HUES6 (cell line): ENCODE measurements at regions not wholly inside any gene's neighbourhood (a gene's known extent, or its start where the extent isn't known, plus 50 kb on each side); places are given as distances from the start of the nearest gene placed in this dataset.

Experiments used
- H3K27ac ChIP-seq: 2 replicates; pipeline ENCODE4 v1.7.0; 2013; ENCODE audit warnings: low read depth, mild to moderate bottlenecking, low read length, inconsistent platforms
- H3K27me3 ChIP-seq: 2 replicates; pipeline ENCODE4 v1.6.1; 2013; ENCODE audit warnings: low read length; ENCODE audit not compliant: control insufficient read depth, insufficient read depth
- H3K36me3 ChIP-seq: 2 replicates; pipeline ENCODE4 v1.6.1; 2013; ENCODE audit warnings: low read length; ENCODE audit not compliant: control insufficient read depth, insufficient read depth
- H3K4me1 ChIP-seq: 2 replicates; pipeline ENCODE4 v1.6.1; 2013; ENCODE audit warnings: low read length; ENCODE audit not compliant: control insufficient read depth, insufficient read depth
- H3K4me3 ChIP-seq: 2 replicates; pipeline ENCODE4 v1.5.1; 2013; ENCODE audit warnings: low read depth, low read length
- H3K9ac ChIP-seq: one replicate; pipeline ENCODE4 v1.6.1; 2013; ENCODE audit warnings: mild to moderate bottlenecking, low read length
- H3K9me3 ChIP-seq: 2 replicates; pipeline ENCODE4 v1.6.1; 2013; ENCODE audit warnings: low read depth, low read length; ENCODE audit not compliant: control insufficient read depth, insufficient read depth

- no peaks in the 10 kb centered on the region for H3K9me3 ChIP-seq
- H3K4me1 ChIP-seq, result no peaks in the 10 kb centered on the region; the same call in 1 of the 2 replicates
- H3K36me3 ChIP-seq, result no peaks in the 10 kb centered on the region
- no peak overlapping the region for H3K4me3 ChIP-seq
- no peak overlapping the region for H3K9ac ChIP-seq
- H3K27me3 ChIP-seq, result no peaks in the 10 kb centered on the region
- H3K27ac ChIP-seq, result no peak overlapping the region
These were observed 320.5 kb upstream of the UMPS start for GRCh38 chr3:124409650-124410275.

DNA sequence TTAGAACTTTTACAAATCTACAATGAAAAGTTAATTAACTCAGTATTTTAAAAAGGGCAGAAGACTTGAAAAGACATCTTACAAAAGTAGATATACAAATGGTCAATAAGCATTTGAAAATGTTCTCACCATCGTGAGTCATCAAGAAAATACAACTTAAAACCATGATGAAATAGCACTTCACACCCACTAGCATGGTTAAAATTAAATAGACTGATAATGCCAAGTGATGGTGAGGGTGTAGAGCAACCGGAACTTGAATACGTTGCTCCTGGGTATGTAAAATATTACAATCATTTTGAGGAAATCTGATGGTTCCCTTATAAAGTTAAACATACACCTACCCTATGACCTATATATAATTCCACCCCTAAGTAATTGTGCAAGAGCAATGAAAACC lies 319.8 kb upstream of the UMPS start:
- Histone ChIP-seq H3K27me3 (no peaks in the 10 kb centered on the region), H3K9ac (no peak overlapping the region), H3K36me3 (no peaks in the 10 kb centered on the region), H3K9me3 (no peaks in the 10 kb centered on the region), H3K4me1 (no peaks in the 10 kb centered on the region; the same call in 1 of the 2 replicates), H3K4me3 (no peak overlapping the region), H3K27ac (no peak overlapping the region)

DNA sequence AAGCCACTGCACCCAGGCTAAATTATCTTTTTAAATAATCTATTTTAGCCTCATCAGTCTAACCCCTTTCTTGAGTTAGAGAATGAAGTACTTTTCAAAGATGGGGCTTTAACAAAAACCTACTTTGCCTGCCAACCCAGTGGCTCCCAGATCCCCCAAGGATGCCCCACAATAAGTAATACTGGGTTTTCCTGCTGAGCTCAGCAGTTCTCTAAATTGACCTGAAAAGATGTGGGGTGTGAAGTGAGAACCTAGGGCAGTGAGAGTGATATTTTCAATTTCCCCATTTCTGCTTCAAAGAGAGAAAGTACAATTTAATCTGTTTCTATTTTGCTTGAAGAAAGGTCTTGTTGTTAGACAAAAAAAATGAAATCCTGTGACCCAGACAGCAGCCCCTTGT lies 318.5 kb upstream of the UMPS start:
- Histone ChIP-seq H3K9ac (no peak overlapping the region), H3K36me3 (no peaks in the 10 kb centered on the region), H3K9me3 (no peaks in the 10 kb centered on the region), H3K4me3 (no peak overlapping the region), H3K27me3 (no peaks in the 10 kb centered on the region), H3K27ac (no peak overlapping the region), H3K4me1 (no peaks in the 10 kb centered on the region; the same call in 1 of the 2 replicates)

DNA sequence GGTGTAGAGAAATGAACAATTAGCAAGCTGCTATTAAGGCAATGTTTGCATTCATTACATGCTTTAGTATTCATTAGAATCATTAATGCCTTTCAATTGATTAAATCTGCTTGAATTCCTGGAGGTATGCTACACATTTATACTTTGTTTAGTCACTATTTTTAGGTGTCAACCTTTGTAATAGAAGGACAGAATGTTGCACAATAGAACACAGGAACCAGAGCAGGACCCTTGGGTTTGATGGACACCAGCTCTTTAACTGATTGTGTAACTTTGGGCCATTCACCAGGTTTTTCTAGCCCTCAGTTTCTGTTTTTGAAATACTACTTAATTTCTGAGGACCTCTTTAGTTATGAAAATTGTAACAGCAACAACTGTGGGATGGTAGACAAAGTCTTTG lies 317.6 kb upstream of the UMPS start:
- Histone ChIP-seq H3K9me3 (no peaks in the 10 kb centered on the region), H3K27me3 (no peaks in the 10 kb centered on the region), H3K4me3 (no peak overlapping the region)

DNA sequence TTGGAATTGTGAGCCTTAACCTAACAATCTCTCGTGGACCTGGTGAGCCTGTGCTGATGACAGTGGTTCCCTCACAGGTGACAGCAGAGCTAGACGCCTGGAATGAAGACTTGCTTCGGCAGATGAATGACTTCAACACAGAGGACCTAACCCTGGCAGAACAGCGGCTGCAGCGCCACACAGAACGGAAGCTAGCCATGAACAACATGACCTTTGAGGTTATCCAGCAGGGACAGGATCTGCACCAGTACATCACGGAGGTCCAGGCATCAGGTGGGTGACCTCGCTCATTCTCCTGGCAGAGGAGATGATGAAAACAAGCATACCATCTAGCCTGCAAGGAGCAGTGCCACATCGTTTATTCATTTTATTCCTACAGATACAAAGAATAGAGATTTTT lies 316.9 kb upstream of the UMPS start:
- no peaks in the 10 kb centered on the region; the same call in 1 of the 2 replicates for H3K4me1 ChIP-seq
- H3K27ac ChIP-seq, result no peak overlapping the region
- no peaks in the 10 kb centered on the region for H3K27me3 ChIP-seq
- no peak overlapping the region for H3K9ac ChIP-seq
- no peaks in the 10 kb centered on the region for H3K9me3 ChIP-seq
- no peak overlapping the region for H3K4me3 ChIP-seq
- H3K36me3 ChIP-seq, result no peaks in the 10 kb centered on the region

More for the DNA sequence above, 317.6 kb upstream of the UMPS start:
- Histone ChIP-seq H3K4me1 (no peaks in the 10 kb centered on the region; the same call in 1 of the 2 replicates), H3K27ac (no peak overlapping the region), H3K36me3 (no peaks in the 10 kb centered on the region), H3K9ac (no peak overlapping the region)

DNA sequence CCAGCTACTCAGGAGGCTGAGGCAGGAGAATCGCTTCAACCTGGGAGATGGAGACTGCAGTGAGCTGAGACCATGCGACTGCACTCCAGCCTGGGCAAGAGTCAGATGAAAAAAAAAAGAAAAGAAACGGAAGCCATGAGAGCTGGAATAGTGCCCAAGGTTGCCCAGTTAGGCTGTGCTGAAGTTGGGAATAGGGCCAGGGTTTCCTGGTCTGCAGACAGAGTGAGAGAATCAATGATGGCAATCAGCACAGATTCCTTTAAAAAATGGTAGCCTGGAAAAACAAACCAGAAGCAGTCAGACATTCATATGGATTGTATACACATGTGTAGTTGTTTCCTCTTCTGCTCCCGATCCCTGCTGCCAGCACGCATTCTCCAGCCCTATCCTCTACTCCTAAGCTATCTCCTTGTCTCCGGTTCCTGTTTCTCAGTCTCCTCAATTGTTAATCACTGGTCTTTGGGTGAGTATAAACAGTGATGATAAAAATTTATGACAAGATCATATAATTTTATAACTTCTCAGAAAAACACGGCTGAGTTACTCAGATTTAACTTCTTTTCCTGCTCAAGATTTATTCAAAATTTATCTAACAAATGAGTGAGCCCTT lies 316.2 kb upstream of the UMPS start:
- no peak overlapping the region for H3K4me3 ChIP-seq
- no peak overlapping the region for H3K27ac ChIP-seq
- no peaks in the 10 kb centered on the region for H3K9me3 ChIP-seq
- no peaks in the 10 kb centered on the region for H3K27me3 ChIP-seq
- no peak overlapping the region for H3K9ac ChIP-seq
- H3K4me1 ChIP-seq, result no peaks in the 10 kb centered on the region; the same call in 1 of the 2 replicates
- no peaks in the 10 kb centered on the region for H3K36me3 ChIP-seq

DNA sequence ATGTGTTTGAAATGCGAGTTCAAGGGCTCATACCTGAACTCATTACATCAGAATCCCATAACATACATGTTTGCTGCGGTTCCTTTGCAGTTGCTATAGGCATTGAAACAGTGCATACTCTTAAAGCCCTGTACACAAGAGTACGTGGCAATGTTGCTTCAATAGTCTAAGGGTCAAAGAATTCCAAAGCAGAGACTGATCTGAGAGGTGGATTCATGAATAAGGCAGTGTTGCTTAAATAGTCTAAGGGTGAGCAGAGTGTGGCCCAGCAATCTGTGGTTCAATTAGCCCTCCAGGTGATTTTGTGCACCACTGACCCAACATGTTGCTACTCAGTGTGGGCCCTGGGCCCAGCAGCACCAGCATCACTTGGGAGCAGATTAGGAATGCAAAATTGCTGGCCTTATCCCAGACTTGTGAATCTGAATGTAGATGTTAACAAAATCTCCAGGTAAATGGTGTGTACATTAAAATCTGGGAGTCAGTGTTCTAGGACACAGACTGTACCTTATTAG lies 314.7 kb upstream of the UMPS start:
- no peak overlapping the region for H3K9ac ChIP-seq
- H3K4me3 ChIP-seq, result no peak overlapping the region
- H3K27me3 ChIP-seq, result no peaks in the 10 kb centered on the region
- H3K4me1 ChIP-seq, result no peaks in the 10 kb centered on the region
- no peaks in the 10 kb centered on the region for H3K9me3 ChIP-seq
- no peaks in the 10 kb centered on the region for H3K36me3 ChIP-seq
- no peak overlapping the region for H3K27ac ChIP-seq

- Histone ChIP-seq H3K36me3 (no peaks in the 10 kb centered on the region), H3K4me1 (no peaks in the 10 kb centered on the region), H3K4me3 (no peak overlapping the region), H3K9me3 (no peaks in the 10 kb centered on the region), H3K27ac (no peak overlapping the region), H3K9ac (no peak overlapping the region), H3K27me3 (no peaks in the 10 kb centered on the region)
These were observed 310.9 kb upstream of the UMPS start for GRCh38 chr3:124419303-124419702.

DNA sequence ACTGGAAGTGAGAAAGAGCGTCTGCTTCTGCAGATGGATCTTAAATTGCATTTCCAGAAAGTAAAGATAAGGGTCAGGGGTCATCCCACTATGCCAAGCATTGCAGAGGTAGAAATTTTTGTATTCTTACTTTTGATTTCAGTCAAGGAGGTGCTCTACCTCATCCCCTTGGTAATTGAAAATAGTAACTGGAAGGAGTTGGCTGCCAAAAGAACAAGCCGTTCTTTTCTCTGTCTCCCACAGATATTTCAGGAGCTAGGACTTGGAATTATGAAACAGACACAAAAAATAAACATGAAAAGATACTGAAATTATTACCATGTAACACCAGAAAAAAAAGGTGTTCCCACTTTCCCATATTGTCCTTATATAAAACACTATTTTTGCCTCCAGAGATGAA lies 309.9 kb upstream of the UMPS start:
- Histone ChIP-seq H3K27ac (no peak overlapping the region), H3K9me3 (no peaks in the 10 kb centered on the region), H3K9ac (no peak overlapping the region), H3K4me1 (no peaks in the 10 kb centered on the region), H3K36me3 (no peaks in the 10 kb centered on the region), H3K4me3 (no peak overlapping the region), H3K27me3 (no peaks in the 10 kb centered on the region)

DNA sequence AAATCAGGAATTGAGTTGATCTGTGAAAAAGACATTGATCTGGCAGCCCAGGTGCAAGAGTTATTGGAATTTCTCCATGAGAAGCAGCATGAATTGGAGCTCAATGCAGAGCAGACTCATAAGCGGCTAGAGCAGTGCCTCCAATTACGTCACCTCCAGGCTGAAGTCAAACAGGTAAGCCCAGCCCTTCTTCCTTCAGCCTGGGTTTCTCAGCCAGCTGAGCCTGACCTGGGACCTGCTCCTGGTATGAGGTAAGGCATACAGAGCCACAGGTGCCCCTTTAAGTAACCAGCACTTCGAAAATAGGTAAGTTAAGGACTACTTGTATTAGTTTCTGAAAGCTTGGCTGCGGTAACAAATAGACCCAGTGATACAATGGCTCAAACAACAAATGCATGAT lies 307.4 kb upstream of the UMPS start:
- Histone ChIP-seq H3K9ac (no peak overlapping the region), H3K9me3 (no peaks in the 10 kb centered on the region), H3K4me3 (no peak overlapping the region), H3K27me3 (no peaks in the 10 kb centered on the region), H3K27ac (no peak overlapping the region), H3K36me3 (no peaks in the 10 kb centered on the region), H3K4me1 (no peaks in the 10 kb centered on the region)

- Histone ChIP-seq H3K9me3 (no peaks in the 10 kb centered on the region), H3K27me3 (no peaks in the 10 kb centered on the region), H3K4me1 (peaks cover 3% of the 10 kb centered on the region; the same call in 1 of the 2 replicates), H3K36me3 (no peaks in the 10 kb centered on the region), H3K9ac (no peak overlapping the region), H3K4me3 (no peak overlapping the region), H3K27ac (no peak overlapping the region)
These were observed 305.9 kb upstream of the UMPS start for GRCh38 chr3:124424396-124424795.
